ENCODE measurements at regions not wholly inside any gene's neighbourhood (a gene's known extent, or its start where the extent isn't known, plus 50 kb on each side); places are given as distances from the start of the nearest gene placed in this dataset.

- Histone ChIP-seq H3K27me3 (peaks cover 0 to 1% (median 0%) of the 10 kb centered on the region in 3 donors), H3K36me3 (no peaks in the 10 kb centered on the region), H3K27ac (no peak overlapping the region), H3K4me3 (no peak overlapping the region), H3K9me3 (no peaks in the 10 kb centered on the region), H3K4me1 (no peaks in the 10 kb centered on the region)
- no peak for TF ChIP-seq CTCF (IDR thresholded peaks at IDR 0.05)
- no peak for TF ChIP-seq EP300 (IDR thresholded peaks at IDR 0.05)
- no peak for TF ChIP-seq POLR2A (IDR thresholded peaks at IDR 0.05)
- no peak for TF ChIP-seq POLR2AphosphoS5 (IDR thresholded peaks at IDR 0.05)
- WGBS, 2 donors = 83 to 87% methylated on average over 2 of the region's 2 CpGs
- intact Hi-C loops (cut with DNase I) = no loop called here
- DNase-seq = no peak
These were observed 555.7 kb upstream of the CADM1 start for GRCh38 chr11:116059919-116060318.

- intact Hi-C loops (cut with DNase I) = no loop called here
- Histone ChIP-seq H3K36me3 (no peaks in the 10 kb centered on the region), H3K4me1 (no peaks in the 10 kb centered on the region), H3K27me3 (peaks cover 0 to 9% (median 0%) of the 10 kb centered on the region in 3 donors), H3K4me3 (no peak overlapping the region), H3K9me3 (no peaks in the 10 kb centered on the region), H3K27ac (no peak overlapping the region)
- no peak for DNase-seq
- TF ChIP-seq POLR2AphosphoS5 (IDR thresholded peaks at IDR 0.05) = no peak
- TF ChIP-seq POLR2A (IDR thresholded peaks at IDR 0.05) = no peak
- WGBS, 2 donors = 70 to 73% methylated on average over 3 of the region's 3 CpGs
These were observed 552.8 kb upstream of the CADM1 start for GRCh38 chr11:116057000-116057399.

GRCh38 chr11:116055064-116055463 is 550.8 kb upstream of the CADM1 start:
- H3K27ac ChIP-seq = no peak overlapping the region
- peaks cover 0 to 9% (median 0%) of the 10 kb centered on the region in 3 donors for H3K27me3 ChIP-seq
- no peaks in the 10 kb centered on the region for H3K9me3 ChIP-seq
- TF ChIP-seq POLR2A (IDR thresholded peaks at IDR 0.05) = no peak
- no peak for TF ChIP-seq CTCF (IDR thresholded peaks at IDR 0.05)
- no peak for TF ChIP-seq POLR2AphosphoS5 (IDR thresholded peaks at IDR 0.05)
- TF ChIP-seq EP300 (IDR thresholded peaks at IDR 0.05) = no peak
- H3K4me1 ChIP-seq = no peaks in the 10 kb centered on the region
- DNase-seq = no peak
- intact Hi-C loops (cut with DNase I) = no loop called here
- no peaks in the 10 kb centered on the region for H3K36me3 ChIP-seq
- no peak overlapping the region for H3K4me3 ChIP-seq
- WGBS, 2 donors = 78 to 89% methylated on average over 2 of the region's 2 CpGs

GRCh38 chr11:116053548-116053919 is 549.3 kb upstream of the CADM1 start:
- H3K27me3 ChIP-seq = peaks cover 0 to 9% (median 0%) of the 10 kb centered on the region in 3 donors
- WGBS, 2 donors = 60 to 75% methylated on average over 6 of the region's 6 CpGs
- TF ChIP-seq EP300 (IDR thresholded peaks at IDR 0.05) (no peak), POLR2A (IDR thresholded peaks at IDR 0.05) (no peak), POLR2AphosphoS5 (IDR thresholded peaks at IDR 0.05) (no peak), CTCF (IDR thresholded peaks at IDR 0.05) (no peak)
- intact Hi-C loops (cut with DNase I) = no loop called here
- no peaks in the 10 kb centered on the region for H3K36me3 ChIP-seq
- no peak for DNase-seq
- H3K4me1 ChIP-seq = peaks cover 0 to 3% (median 0%) of the 10 kb centered on the region in 4 donors
- H3K9me3 ChIP-seq = no peaks in the 10 kb centered on the region
- no peak overlapping the region for H3K27ac ChIP-seq
- H3K4me3 ChIP-seq = no peak overlapping the region

GRCh38 chr11:116052603-116053547 is 548.7 kb upstream of the CADM1 start:
- H3K9me3 ChIP-seq = no peaks in the 10 kb centered on the region
- intact Hi-C loops (cut with DNase I) = no loop called here
- no peak overlapping the region for H3K4me3 ChIP-seq
- peaks cover 0 to 3% (median 0%) of the 10 kb centered on the region in 4 donors for H3K4me1 ChIP-seq
- DNase-seq = no peak
- peaks cover 0 to 9% (median 0%) of the 10 kb centered on the region in 3 donors for H3K27me3 ChIP-seq
- no peak for TF ChIP-seq EP300 (IDR thresholded peaks at IDR 0.05)
- TF ChIP-seq POLR2AphosphoS5 (IDR thresholded peaks at IDR 0.05) = no peak
- no peak for TF ChIP-seq POLR2A (IDR thresholded peaks at IDR 0.05)
- no peak for TF ChIP-seq CTCF (IDR thresholded peaks at IDR 0.05)
- H3K36me3 ChIP-seq = no peaks in the 10 kb centered on the region
- WGBS, 2 donors = 77 to 85% methylated on average over 15 of the region's 15 CpGs
- H3K27ac ChIP-seq = no peak overlapping the region
